ENCODE measurements at regions not wholly inside any gene's neighbourhood (a gene's known extent, or its start where the extent isn't known, plus 50 kb on each side); places are given as distances from the start of the nearest gene placed in this dataset.

- no peak for DNase-seq
These were observed 636.1 kb upstream of the KLF4 start for GRCh38 chr9:108125625-108126024.

- DNase-seq = no peak
These were observed 630.1 kb upstream of the KLF4 start for GRCh38 chr9:108119530-108120113.

DNA sequence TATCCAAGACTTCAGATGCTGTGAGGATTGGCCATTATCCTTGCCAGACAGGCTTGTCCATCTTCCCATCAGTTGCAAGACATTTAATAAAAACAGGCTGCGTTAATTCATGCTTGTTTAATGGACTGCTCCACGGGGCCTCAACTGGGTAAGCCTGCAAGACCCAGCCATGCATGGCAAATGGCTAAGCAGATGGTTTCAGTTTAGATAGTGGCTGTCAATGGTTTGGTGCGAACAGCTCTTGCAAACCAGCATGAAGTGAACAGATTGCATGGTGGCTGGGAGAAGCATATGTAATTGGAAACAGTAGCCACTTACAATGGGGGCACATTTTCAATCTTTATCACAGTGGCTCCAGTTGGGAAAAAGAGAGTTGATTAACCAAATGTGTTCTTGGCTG is 628.2 kb upstream of the KLF4 start:
- DNase-seq = no peak

- no peak for DNase-seq
These were observed 627.7 kb upstream of the KLF4 start for GRCh38 chr9:108117306-108117705.

- DNase-seq = no peak
These were observed 624.0 kb upstream of the KLF4 start for GRCh38 chr9:108113596-108113995.

DNA sequence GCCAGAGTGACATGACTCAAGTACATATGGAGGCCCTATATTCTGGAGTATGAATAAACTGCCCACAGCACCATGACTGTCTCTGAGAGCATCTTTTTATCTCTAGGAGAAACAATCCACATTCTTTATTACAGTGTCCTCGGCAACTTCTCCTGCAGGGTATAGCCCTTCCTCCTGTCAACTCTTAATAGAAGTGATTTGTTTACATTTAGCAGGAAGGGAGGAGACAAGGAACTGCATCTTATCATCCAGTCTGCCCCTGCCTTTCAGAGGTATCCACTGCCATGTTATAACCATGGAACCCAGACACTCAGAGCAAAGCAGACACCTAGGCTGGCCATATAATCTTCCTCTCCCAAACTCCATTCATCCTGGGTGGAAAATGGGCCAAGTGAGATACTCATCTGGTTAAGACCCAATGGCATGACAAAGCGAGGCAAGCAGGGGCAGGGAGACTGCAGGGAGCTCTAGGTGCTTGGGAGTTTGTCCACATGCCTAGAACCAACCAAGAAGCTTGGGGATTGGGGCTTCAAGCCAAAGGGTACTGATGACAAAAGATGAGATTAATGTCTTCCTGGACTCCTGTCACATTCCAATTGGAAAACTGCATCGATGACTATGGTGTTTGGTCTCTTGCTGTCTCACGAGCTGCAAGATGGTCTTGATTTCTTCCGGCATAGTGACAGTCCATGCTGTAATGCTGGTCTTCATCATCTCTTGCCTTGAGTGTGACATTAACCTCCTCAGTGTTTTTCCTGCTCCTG is 620.5 kb upstream of the KLF4 start:
- DNase-seq = no peak

DNA sequence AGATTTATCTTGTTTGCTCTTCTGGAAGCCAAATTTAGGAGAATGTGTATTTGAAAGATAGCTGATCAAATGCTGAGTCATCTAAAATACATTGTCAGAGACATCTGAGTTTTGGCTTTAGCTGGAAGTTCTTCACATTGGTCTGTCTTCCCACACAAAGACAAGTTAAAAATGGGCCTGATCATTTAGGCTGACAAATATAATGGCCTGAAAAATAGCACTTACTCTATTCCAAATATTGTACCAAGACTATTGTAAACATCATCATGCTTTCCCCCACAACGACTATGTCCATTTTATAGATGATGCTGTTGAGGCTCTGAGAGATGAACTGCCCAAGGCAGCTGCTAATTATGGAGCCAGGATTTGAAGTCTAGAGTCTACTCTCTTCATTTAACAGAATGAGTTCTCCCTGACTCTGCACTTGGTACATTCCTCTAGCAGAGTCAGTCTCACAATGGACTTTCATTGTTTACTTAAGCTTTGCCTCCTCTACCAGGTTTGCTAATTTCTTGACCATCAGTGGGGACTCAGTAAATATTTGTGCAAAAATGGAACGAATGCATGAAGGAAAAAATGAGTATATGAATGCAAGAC is 619.4 kb upstream of the KLF4 start:
- no peak for DNase-seq

- no peak for DNase-seq
These were observed 618.8 kb upstream of the KLF4 start for GRCh38 chr9:108108280-108108851.

GRCh38 chr9:108105885-108106284 is 616.3 kb upstream of the KLF4 start:
- no peak for DNase-seq

DNA sequence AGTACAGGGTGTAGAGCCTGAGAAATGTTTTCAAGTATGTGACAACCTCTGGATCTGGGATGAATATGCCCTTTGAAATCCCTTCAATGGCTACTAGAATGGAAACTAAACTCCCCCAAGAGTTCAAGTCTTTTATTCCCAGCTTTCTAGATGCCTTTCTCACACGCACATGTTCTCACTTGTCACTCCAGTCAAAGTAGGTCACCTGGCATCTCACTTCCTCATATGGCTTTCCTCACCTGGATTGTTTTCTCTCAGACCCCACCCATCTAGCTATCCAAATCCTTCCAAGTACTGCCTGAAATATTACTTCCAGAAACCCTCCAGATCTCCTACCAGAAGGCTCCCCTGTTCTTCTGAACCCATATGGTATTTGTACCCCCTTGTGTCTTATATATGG is 615.4 kb upstream of the KLF4 start:
- DNase-seq = no peak

DNA sequence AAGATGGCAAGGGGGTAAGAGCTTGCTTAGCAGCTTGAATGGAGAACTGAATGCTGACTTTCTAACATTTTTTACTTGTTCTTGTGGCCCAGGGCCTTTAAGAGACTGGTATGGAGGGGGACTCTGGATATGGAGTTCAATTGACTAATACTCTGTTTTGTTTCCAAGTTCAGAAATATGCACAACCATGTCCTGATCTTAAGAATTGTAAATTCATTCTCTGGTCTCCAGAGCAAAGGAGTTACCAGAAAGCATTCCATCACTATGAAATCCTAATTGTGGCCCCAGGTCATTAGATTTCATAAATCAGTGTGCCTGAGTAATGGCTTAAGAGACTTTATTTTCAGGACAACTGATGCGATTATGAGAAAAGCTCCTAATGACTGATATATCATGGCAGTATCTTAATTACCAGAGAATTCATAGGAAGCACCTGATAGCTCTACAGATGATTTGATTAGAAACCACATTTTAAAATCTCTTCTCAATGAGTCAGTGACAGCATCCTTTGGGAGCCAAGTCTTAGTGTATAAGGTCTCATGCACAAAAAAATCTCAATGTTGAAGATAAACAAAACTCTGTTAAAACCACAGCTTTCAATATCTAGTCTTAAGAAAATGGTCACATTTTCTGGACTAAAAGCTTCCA is 613.6 kb upstream of the KLF4 start:
- no peak for DNase-seq

DNA sequence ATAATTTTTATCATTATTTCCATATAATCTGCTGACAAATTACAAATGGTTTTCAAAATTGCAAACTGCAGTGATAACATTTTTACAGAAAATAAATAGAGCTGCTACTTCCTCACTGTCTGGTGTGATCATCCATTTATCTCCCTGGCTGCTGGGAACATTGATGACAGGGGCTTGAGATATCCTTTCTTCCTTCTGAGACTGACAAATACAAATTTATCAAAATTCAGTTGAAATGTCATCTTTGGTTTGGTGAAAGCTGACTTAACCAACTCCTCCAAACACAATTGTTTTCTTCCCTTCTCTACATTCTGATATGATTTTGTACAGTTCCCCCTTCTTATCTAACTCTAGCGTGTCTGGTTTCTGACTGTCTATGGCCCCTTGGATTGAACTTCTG is 611.8 kb upstream of the KLF4 start:
- no peak for DNase-seq

DNA sequence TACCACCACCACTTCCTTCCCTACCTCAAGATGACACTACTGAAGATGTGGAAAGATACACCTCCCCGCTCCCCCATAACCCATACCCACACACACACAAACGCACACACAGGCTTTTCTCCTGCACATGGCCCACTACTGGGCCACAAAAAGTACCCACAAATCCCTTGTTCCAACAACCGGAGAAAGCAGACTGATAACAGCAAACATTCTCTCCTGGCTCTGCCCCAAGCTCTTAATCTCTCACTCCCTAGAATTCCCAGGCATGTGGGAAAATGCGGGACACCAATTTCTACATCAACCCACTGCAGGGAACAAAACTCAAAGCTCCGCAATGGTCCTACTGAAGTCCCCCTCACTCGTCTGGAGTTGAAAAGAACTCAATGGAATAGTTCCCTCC is 611.0 kb upstream of the KLF4 start:
- no peak for DNase-seq

DNA sequence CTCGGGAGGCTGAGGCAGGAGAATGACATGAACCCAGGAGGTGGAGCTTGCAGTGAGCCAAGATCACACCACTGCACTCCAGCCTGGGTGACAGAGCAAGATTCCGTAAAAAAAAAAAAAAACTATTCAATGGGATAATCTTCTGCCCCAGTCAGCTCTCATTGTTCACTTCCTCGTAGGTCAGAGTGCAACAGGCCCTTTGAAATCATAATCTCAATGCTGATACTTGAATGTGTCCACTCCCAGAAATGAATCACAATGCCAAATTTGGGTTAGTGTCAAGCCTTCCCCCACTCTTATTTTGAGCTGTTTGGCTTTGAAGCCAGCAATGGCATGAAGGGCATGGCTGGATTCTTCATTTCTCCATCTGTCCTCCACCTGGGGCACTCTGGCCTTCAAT is 610.3 kb upstream of the KLF4 start:
- no peak for DNase-seq

GRCh38 chr9:108095496-108095895 is 605.9 kb upstream of the KLF4 start:
- no peak for DNase-seq

GRCh38 chr9:108094676-108094993 is 605.1 kb upstream of the KLF4 start:
- DNase-seq = no peak

DNA sequence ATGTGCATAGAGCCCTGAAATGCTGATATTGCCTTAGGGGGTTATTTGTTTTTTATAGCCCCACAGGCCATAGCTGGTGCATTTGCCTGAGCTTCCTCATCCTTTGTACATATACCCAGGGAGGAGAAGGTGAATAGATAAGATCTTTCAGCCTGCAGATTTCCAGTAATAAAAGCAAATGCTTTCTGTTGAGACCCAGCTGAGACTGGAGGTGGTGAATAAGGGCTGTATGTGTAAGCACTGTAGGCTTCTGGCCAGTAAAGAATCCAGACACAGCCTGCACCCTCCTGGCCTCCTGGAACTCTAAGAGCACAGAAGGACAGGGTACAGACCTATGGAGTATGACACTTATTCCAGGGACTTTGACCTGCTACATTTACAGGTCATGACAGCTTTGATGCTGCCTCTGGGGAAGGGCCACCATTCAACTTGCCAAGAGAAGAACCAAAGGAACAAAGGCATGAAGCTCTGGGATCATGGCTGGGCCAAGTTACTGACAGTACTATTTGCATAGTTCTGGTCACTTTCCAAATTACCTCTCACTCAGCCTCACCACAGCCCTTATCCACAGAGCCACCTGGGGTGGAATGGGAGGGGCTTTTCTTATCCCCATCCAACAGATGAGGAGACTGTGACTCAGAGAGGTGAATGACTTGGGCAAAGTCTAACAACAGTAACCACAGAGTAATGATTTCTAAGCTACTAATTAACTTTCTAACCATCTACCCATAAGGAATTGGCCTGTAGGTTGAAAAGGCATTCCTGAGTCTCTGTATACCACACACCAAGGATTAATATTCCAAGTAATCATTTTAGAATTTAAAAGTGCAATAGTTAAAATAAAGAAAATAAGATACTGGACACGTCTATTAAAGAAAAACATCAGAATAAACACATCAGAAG is 604.5 kb upstream of the KLF4 start:
- no peak for DNase-seq

DNA sequence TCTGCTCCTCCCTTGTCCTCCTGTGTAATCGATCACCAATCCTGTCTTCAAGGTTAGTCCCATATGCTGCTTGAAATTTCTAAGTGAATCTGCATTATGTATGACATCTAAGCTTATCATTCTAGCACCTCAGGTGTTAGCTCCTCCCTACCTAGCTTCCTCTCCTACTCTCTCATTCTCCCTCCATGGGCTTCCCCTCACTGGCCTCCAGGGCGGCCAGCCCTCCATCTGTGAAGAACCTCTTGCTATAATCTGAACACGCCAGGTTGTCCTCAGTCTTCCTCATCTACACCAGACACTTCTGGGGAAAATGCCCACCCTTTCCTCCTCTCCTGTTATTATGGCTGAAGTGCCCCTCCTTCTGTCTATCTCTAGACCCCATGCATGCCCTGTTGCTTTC is 599.3 kb upstream of the KLF4 start:
- no peak for DNase-seq

DNA sequence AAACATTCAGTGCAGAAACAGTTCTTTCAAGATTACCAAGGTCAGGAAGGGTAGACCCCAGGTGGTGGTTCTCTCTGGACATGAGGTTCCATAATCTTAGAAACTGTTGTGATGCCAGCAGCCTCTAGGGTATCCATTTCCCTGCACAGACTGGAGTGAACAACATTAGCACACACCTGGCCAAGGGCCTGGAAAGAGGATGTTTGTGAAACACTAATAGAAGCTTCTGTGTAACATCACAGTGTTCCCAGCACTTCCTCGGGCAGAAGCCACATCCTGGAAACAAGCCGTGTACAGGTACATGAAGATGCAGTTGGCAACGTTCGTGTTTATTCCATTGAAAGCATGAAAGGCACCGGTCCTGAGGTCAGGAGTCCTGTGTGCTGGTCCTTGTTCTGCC is 598.2 kb upstream of the KLF4 start:
- DNase-seq = no peak

- DNase-seq = no peak
These were observed 597.1 kb upstream of the KLF4 start for GRCh38 chr9:108086624-108087023.

- DNase-seq = no peak
These were observed 595.7 kb upstream of the KLF4 start for GRCh38 chr9:108085294-108085693.

DNA sequence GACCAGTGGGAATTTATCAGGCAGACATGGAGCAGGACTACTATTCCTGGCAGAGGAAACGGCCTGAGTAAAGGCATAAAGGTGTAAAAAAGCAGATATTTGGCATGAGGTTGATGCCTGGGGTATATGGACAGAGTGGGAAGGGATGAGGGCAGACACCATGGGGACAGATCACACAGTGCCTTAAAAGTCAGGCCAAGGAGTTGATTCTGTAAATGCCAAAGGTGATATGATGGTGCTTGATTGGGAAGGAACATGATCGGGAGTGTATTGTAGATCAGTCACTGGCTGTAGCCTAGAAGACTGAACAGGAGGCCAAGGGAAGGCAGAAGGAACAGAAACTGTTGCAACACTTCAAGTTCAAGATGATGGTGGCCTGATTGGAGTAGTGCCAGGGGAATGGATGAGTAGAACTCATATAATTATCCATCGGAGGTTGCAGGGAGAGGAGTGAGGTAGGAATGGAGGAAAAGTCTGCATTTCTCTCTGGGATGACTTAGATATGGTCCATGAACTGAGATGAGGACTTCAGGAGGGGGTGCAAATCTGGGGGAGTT is 594.3 kb upstream of the KLF4 start:
- DNase-seq = no peak

All from NCI-H2107 (cell line).